HG03097 (cell line): ENCODE measurements at regions not wholly inside any gene's neighbourhood (a gene's known extent, or its start where the extent isn't known, plus 50 kb on each side); places are given as distances from the start of the nearest gene placed in this dataset.

ENCODE experiments used
- ATAC-seq: cut with Tn5 transposase; IDR thresholded peaks from one replicate; pipeline ENCODE4 v1.9.1; 2021; ENCODE audit not compliant: unreplicated experiment, low FRiP score

GRCh38 chr6:139790527-139790926, 416.1 kb upstream of the CITED2 start:
- no peak for ATAC-seq

- ATAC-seq: no peak
Observed at GRCh38 chr6:139784222-139784769, 409.8 kb upstream of the CITED2 start.

DNA sequence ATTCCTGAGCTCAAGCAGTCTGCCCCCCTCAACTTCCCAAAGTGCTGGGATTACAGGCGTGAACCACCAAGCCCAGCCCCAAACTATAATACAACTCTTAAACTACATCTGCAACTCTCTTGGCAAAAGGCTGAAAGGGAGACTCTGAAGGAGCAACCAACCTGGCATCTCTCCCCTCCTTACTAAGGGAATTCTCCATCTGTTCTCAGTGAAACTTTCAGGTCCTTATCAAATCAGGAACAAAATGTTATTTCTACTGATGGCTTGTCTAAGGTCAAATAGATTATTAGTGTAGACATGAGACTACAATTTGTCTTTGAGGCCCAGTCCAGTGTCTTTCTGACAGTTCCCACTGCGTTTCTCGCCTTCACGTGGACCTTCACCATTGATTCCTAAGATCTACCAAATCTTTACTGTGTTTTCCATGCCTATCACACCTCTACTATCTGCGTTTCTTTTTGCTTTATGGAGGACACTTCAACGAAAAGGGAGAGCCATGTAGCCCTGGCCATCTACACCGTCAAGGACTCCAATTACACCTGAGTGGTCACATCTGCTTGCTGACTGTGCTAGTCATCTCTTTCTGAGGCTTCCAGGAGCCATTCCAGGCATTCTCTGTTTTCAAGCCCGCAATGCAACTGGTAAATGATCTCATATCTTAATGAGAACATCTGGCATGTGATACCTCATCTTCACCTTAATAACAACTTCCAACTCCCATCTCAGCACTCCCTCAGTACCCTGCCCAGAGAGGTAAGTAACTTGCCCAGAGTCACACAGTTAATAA, 405.7 kb upstream of the CITED2 start:
- no peak for ATAC-seq

DNA sequence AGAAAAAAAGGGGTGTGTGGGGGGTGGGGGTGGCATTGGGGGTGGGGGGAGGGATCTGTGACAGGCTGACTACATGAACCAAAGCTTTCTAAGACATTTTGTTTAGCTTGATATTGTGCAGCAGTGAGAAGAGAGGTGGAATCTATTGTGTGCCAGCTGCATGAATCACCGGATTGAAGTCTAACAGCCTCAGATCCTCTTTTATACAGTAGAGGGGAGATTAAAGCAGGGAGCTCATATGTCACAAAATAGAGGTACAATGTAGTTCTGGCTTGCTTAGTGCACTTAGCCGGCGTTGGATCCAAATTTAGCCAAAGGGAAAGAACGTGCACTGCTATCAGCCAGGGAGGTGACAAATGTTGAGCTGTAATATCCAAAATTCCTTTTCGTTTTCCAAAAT, 404.2 kb upstream of the CITED2 start:
- no peak for ATAC-seq

GRCh38 chr6:139778106-139778505, 403.7 kb upstream of the CITED2 start:
- no peak for ATAC-seq

DNA sequence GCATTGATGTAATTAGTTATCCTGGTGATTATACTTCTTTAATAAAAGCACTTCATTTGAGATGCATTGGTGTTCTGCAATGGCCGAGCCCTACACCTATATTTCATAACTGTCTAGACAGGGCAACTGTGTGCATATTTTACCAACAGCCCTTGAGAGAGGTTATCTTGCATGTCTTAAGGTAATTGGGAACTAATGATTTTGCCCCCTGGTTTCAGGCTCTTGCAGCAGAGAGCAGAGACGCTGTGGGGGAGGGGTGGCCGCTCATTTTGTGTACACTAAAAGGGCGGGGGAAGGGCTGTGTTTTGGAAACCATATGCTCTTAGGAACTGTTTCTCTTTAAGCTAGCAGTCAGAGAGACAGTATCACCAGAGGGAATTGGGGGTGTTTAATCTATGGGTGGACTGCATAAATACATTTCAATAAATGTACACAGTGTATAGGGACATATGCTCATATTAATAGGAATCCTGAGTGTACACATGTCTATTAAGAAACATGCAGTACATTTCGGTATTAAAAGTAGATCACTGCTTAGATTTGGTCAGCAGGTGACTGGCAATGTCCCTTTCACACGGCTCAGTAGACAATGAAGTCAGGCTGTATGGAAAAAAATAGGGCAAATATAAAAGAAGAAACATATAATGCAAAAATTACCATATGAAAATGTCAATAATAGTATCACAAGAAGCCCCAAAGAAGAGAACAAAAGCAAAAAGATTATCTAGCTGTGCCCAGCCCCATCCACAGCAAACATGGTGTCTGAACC, 402.9 kb upstream of the CITED2 start:
- no peak for ATAC-seq

DNA sequence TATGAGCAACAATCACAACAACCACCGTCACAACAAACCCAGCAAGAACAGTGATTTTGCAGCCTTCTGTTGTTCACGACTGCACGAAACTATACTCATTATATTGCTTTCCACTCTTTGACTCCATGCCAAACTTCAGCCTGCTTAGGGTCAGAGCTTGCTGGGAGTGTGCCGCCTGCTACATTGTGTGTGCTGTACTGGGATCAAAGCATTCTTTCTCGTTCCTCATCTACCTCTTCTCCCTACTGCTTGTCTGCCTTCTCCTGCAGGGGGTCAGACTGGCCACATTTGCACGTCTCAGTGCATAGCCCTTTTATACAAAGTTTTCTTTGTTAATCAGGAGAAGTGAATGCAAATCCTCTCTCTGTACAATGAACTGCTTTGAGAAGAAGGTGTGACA, 401.6 kb upstream of the CITED2 start:
- no peak for ATAC-seq

DNA sequence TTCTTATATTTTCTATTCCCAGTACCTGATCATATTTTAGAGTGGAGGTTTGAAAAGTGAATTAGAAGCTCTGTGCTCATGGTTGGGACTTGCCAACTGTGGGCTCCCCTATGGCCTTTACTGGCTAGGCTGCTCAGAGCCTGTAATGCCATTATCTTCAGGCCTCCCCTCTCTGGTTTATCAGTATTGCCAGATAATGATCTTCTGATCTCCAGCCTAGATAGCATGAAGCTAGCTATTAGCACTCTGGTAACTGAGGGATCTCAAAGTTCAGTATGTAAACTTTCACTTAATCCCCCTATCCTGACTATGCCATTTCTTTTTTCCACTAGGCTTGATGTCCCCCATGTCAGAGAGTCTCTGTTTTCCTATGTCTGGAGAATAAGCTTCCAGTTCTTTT, 393.7 kb upstream of the CITED2 start:
- no peak for ATAC-seq

- ATAC-seq: no peak
Observed at GRCh38 chr6:139766796-139767195, 392.3 kb upstream of the CITED2 start.

- ATAC-seq: no peak
Observed at GRCh38 chr6:139765825-139766285, 391.4 kb upstream of the CITED2 start.

- peak; percentile 93 for ATAC-seq
Observed at GRCh38 chr6:139764498-139764986, 390.1 kb upstream of the CITED2 start.

GRCh38 chr6:139763468-139764210, 389.2 kb upstream of the CITED2 start:
- ATAC-seq: no peak

GRCh38 chr6:139762587-139763031, 388.2 kb upstream of the CITED2 start:
- no peak for ATAC-seq

- no peak for ATAC-seq
Observed at GRCh38 chr6:139760128-139760527, 385.7 kb upstream of the CITED2 start.

DNA sequence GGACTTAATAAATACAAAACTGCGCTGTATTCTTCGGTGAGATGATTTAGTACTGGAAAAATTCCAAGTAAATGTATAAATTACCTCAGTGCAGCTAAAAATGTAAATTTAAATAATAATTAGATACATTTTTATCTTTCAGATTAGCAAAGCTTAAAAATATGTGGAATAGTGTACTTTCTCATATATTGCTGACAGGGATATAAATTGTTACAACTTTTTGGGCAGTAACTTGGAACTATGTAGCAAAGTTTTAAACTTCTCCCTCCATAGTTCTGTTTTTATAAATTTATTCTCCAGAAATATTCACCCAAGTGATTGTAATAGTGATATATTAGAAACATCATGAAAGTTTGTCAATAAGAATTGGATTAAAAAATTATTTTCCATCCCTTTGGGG, 384.6 kb upstream of the CITED2 start:
- ATAC-seq: no peak

- ATAC-seq: no peak
Observed at GRCh38 chr6:139758209-139758611, 383.8 kb upstream of the CITED2 start.

DNA sequence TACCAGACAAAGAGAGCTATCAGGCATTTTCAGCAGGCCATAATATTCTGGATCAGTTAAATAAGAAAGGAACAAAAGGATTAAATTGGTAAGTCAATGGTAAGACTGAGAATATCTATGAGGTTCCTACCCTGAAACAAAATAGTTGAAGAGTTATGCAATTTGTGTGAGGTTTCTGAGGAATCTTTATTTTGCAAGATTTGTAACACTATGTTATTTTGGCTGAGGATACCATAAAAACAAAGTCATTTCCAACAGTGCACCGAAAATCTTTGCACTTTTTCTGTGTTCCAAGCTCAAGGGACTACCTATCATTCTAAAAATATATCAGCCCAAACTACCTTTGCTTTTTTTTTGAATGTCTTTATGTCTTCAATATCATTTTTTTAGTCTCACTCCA, 383.3 kb upstream of the CITED2 start:
- ATAC-seq: no peak

GRCh38 chr6:139756381-139756780, 381.9 kb upstream of the CITED2 start:
- no peak for ATAC-seq

DNA sequence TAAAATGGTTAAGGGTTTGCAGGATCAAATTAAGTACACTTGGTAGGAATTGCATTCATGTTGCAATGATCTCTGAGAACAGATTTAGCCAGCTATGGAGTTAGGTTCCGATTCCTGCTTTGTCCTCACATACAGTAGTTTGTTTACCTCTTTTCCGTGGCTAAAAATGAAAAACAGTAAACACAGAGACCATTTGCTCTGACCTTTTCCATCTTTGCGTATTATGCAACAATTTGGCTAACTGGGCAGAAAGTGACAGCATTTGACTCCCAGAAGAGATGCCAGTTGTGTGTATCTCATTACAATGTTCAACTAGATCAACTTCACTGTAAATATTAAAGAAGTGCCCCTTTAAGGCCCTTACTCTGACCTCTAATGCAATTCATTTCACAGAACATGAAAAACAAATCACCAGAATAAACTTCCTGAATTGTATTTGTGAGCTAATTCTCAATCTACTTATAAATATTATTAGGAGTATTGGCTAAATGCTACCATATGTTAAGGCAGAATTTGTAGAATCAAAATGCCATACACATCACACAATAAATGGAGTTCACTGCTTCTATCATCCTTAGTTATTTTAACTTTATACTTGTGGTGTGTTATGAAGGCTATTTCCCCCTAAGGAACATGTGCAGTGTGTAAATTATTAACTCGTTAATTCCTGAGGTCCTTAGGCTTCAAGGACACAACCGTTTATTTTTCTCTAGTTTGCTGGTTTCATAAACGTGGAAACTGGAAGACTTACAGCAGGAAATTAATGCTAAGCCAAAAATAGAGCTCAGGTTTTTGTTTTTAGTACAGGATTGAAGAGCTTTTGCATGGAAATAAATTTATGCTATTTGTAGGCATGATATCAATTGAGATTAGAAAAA, 380.7 kb upstream of the CITED2 start:
- no peak for ATAC-seq
